HG03469 (cell line): ENCODE measurements at regions not wholly inside any gene's neighbourhood (a gene's known extent, or its start where the extent isn't known, plus 50 kb on each side); places are given as distances from the start of the nearest gene placed in this dataset.

Source experiments
- ATAC-seq: cut with Tn5 transposase; IDR thresholded peaks from one replicate; pipeline ENCODE4 v1.9.1; 2021; ENCODE audit warnings: mild to moderate bottlenecking, moderate library complexity, moderate number of reproducible peaks; ENCODE audit not compliant: unreplicated experiment

DNA sequence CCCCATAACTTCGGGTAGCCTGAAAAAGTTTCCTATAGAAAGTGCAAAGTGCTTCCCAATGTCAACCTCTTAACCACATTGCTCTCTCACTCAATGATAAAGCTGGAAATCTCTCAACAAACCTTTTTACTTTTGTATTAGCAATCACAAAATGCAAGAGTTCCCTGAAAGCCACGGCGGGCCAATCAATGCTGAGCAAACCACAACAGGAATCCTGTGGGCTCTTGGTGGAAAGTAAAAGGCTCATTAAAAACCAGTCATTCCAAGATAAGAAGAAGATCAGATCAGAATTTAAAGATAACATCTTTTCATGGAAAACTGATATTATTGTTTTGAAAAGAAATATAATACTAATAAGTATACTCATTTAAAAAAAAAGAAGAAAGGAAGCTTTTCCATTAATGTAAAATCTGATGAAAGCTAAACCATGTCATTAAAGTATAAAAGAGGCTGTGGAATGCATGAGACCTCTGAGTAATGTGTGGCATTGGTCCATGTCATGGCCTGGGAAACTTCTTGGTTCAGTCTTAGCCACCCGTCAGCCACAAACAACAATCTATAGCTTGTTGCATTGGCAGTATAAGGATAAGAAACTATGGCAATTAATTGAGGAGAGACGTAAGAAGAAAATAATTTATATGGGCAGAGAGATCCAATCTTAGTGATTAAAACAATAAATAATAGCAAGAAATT lies 1066.1 kb upstream of the SORCS1 start:
- no peak for ATAC-seq

DNA sequence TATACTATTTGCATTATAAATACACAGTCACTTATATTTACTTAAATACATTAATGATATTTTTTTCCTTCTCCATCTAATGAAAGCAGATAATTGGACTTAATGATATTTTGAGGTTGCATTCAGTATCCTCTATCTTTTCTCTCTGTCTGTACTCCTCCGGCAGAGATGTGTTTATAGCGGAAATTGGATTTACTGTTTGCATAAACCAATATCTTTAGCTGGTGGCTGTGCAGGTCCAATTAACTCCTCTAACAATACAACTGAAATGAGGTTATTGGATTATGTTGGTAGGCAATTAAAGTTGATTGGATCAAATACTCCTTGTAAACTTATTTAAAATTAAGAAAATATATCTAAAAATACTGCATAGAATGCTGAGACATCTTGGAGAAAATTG lies 1044.2 kb upstream of the SORCS1 start:
- no peak for ATAC-seq

DNA sequence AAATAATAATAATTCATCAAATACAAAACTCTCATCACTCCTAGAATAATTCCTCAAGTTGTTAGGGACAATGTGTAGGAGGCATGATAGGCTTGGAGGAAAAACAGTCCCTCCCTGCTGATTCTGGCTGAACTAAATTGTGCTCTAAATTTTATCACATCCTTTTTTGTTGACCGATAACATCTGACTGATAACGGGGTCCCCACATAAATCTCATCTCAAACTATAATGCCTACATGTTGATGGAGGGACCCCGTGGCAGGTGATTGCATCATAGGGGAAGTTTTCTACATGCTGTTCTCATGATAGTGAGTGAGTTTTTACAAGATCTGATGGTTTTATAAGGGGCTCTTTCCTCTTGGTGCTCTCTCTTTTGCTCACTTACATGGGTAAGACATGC lies 1043.5 kb upstream of the SORCS1 start:
- ATAC-seq, result no peak

DNA sequence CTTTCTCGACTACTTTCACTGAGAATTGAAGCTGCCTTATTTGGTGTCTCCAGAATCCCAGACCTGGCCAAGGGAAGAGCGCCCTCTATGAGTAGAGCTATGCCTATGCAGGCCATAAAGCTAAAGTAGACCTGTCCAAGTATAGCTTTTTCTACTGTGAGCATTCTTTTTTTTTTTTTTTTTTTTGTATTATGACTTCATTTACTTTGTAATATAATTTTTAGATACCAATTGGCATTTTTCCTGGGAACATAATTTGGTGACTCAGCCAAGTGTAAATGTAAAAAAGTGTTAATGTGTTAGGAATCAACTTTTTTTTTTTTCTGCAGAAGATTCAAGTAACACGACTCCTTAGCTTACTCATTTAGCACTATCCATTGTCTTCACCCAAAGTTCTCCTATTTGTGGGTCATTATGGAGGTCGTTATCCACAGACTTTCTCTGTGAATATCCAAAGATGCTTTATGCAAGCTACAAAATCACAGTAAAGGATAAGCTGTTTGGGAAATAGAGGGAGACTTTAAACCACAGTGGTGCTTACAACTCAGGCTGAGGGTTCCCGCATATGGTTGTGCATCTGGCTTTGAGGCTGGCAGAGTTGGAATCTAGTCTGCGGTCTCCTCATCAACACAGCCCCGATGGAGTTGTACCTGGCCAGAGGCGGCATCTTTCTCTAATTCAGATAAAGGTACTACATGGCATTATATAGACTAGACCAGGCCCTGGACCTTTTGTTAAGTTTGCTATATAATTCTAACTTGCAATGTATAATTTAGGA lies 1040.2 kb upstream of the SORCS1 start:
- ATAC-seq, result no peak

DNA sequence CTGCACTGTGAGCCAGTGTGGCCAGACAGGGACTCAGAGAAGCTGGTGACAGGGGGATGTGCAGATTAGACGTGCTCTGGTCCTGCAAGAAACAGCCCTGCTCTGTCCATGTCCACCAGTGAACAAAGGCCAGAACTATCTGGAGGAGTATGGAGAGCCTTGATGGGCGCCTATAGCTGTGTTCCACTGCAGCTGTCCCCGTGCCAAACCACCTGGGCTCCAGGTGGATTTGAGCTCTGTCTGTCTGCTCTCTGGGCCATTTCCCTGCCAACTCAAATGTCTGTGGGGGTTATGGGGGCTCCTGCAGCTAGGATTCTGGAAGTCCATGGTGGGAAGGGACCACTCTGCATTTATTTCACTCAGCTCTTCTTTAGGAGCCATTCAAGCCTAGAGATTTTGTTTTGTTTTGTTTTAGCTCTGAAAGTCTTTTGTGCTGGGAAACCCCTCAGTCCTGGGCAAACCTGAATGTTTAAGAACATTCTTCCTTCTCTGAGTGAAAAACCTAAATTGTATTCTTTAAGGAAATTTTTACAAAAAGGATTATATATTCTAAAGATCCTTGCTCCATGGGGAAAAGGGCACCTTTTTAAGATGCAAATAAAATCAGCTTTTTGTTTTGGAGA lies 1039.5 kb upstream of the SORCS1 start:
- no peak for ATAC-seq

DNA sequence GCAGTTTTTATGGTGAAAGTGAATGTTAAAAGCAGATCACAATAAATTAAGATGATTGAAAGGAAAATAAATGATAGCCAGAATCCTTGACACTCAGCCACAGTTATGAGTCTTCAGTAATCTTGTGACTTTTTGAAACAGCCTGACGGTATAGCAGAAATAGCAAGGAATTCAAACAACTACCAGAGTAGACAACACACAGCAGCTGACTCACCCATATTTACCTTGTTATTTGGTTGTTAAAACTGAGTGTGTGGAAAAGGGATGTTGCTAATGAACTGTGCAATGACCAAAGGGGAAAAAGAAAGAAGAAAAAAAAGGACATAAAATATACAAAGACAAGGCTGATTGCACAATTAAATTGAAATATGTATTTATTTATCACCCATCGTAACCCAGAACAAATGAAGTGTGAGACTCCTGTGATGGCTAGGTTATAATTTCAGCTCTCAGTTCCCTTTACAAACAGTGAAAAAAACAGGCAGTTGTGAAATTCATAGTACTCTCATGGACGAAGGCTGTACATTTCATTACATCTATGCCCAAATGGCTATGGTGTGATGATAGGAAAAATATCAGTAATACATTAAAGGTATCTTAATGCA lies 1023.0 kb upstream of the SORCS1 start:
- ATAC-seq, result no peak

DNA sequence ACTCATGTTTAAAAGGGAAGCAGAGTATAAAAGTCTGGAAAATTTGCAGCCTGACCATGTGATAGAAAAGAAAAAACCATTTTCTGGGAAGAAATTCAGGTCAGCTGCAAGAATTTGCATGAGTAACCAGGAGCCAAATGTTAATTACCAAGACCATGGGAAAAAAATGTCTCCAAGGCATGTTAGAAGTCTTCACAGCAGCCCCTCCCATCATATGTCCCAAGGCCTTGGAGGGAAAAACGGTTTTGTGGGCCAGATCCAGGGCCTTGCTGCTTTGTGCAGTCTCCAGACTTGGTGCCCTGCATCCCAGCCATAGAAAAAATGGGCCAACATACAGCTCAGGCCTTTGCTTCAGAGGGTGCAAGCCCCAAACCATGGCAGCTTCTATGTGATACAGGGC lies 1019.6 kb upstream of the SORCS1 start:
- ATAC-seq, result no peak

DNA sequence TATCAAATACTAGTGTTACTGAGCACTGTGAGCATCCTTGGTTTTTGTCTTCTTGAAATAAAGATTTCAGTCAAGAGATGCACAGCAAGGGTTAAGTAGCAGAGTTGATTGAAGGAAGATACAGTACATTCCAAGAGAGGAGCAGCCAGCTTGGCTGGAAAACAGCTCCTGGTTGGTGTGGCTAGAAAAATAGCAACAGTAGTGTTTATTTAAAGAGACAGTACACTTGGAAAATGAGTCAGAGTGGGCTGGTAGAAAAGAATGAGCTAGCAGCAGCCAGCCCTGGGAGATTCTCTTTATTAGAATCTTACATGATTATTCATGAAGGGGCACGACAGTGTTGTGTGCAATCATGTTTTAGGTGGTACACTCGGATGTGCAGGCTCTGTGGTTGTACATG lies 1016.4 kb upstream of the SORCS1 start:
- ATAC-seq, result no peak

DNA sequence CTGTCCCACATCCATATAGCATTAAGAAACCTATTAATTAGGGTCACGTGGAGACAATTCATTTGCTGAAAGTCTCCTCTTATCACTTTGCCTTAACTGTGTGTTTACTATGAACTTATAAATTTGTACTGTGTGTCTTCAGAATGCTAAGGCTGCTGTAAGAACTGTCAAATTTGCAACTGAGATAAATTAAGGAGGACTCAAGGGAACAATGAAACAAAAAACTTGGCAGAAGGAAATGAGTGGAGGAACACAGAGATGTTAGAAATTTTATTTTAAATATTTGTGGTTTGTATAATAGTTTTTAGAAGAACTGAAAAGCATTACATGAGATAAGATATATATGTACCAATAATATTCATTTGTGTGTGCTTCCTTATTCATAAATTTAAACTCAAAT lies 1005.3 kb upstream of the SORCS1 start:
- ATAC-seq, result no peak

DNA sequence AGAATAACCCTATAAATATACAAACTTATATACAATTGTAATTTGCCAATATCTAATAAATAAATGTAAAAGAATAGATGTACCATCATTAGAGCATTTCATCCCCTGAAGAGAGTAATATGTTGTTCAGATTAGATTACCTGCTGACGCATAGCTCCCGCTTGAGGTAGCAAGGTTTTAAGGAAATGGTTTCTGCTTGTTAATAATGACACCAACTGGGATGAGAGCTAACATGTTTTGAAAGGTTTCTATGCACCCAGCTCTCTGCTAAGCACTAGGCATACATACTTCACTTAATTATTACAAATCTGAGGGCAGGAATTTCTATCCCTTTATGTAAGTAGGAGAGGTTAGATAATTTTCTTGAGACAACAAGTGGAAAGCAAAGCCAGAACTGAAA lies 1003.3 kb upstream of the SORCS1 start:
- no peak for ATAC-seq

DNA sequence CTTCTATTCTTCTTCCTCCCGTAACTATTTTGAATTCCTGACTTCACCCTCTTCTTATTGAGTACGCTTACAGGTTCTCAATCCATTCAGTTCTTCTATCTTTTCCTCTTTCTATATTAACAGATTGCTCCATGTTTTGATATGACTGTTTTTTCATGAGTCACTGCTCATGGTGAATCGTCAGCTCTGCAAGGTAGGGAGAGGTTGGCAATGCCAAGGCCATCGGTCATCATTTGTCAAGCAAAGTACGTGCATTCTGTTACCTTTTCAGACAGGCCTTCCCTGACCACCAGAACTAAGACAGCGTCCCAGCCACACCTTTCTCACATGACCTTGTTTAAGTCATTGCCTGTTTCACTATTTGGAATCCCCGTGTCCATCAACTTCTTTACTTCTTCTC lies 1001.9 kb upstream of the SORCS1 start:
- no peak for ATAC-seq

DNA sequence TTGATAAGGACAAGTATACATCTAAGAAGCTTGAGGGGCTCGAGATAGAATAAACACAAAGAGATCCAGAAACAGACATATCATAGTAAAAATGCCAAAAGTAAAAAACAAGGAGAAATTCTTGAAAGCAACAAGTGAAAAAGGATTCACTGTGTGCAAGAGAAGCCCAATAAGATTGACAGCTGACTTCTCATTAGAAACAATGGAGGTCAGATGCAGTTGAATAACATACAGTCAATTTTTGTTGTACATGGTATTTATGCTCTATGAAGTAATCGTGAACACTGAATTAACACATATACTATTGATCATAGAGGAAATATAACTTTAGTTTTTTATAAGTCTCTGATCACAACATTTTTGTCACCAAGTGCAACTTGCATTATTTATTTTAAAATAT lies 982.8 kb upstream of the SORCS1 start:
- ATAC-seq, result no peak

DNA sequence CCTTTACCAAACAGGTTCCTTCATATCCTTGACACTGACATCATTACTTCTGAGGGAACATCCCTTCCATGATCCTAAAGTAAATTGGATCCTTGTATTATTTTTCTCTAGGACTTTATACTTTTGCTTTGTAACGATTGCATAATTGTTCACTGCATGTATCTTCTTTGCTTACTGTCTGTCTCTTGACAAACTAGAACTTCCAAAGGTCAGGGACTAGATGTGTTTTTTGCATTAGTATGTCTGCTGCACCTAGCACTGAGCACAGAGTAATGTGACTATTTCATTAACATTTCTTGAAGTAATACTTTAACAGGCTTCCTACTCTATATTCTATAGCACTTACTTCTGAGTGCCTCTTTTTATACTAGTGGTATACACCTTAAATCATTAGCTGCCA lies 976.6 kb upstream of the SORCS1 start:
- no peak for ATAC-seq

DNA sequence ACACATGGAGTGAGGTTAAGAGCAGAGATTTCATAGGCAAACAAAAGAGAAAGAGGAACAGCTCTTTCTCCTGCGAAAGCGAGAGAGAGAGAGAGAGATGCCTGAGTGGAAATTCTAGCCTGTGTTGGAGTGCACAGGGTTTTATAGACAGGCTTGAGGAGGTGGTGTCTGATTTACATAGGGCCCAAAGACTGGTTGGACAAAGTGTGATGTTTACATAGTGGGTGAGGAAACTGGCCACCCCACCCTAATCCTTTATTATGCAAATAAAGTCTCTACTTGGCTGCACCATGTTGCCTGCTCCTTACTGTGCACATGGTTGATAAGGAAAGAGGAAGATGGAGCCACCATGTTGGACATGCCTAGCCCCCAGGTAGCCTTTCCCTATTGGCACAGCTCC lies 967.8 kb upstream of the SORCS1 start:
- no peak for ATAC-seq

DNA sequence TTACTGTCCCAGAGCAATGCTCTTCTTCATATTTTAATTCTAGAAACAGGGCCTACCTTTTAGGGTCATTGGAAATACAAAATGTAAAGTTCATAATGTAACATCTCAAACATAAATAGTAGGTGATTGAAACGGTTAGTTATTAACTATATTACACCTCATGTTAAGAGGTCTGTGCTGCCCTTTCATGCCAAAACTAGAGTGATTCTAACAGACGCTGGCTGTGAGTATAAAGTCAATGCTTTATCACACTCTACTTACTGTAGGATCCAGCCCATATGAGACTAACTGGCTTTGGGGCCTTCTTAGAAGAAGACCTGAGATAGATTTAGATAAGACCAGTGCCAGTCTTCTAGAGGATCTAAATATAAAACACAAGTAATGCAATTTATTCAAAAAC lies 966.1 kb upstream of the SORCS1 start:
- no peak for ATAC-seq

DNA sequence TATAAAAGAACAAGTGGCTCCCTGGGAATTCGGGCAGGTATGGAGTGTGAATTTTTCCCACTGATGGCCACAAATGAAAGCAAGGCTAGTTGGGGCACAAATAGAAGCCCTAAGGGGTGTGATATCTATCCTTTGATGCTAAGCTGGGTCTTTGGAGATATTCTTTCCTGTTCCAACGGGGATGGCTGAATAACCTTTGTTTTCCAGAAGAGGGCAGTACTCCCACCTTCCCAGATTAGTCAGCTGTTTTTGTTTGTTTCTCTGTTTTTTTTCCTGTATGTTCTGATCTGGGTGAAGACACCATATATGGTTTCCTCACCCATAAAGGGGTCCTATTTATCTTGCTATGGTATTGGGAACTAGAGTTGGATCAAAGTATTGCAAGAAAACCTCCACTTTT lies 947.7 kb upstream of the SORCS1 start:
- ATAC-seq, result no peak

DNA sequence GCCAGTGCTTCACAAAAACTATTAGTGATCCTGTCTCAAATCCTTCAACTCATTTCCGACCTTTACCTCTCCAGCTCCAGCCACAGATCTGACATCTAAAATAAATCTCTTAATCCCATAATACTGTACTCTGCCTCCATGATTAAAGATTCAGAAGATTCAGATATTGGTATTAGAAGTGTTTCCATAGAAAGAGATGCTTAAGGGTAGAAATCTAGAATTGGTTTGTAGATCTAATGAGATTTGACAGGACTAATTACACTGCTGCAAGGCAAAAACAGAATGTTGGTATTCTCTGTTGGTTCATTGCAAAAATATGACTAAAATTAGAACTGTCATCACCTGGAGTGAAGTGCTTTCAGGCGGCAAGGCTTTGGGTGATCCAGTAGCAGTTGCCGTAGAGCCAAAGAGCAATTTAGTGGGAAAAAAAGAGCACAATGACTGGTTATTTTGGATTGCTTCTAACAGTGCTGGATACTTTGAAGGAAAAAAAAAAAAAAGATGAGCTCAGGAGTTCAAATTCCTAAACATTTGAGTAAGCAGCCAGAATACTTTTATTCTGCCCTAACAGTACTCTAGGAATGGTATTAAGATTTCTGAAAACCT lies 940.1 kb upstream of the SORCS1 start:
- ATAC-seq, result no peak

DNA sequence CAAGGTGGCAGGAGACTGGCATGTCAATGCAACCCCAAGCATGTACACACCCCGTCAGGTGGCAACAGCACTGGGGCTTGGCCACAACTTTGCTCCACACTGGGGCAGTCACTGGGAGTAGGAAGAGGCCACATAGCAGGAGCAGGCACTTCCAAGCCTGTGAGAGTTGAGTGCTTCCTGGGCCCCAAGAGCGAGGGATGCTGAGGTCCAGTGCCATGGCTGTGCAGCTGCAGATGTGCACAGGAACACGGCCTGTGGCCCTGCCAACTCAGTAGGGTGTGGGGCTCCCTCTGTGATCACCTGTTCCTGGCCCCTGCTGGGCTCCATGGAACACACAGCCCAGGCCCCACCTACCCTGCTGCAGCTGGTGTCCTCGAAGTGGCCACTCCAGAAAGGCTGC lies 932.8 kb upstream of the SORCS1 start:
- no peak for ATAC-seq

DNA sequence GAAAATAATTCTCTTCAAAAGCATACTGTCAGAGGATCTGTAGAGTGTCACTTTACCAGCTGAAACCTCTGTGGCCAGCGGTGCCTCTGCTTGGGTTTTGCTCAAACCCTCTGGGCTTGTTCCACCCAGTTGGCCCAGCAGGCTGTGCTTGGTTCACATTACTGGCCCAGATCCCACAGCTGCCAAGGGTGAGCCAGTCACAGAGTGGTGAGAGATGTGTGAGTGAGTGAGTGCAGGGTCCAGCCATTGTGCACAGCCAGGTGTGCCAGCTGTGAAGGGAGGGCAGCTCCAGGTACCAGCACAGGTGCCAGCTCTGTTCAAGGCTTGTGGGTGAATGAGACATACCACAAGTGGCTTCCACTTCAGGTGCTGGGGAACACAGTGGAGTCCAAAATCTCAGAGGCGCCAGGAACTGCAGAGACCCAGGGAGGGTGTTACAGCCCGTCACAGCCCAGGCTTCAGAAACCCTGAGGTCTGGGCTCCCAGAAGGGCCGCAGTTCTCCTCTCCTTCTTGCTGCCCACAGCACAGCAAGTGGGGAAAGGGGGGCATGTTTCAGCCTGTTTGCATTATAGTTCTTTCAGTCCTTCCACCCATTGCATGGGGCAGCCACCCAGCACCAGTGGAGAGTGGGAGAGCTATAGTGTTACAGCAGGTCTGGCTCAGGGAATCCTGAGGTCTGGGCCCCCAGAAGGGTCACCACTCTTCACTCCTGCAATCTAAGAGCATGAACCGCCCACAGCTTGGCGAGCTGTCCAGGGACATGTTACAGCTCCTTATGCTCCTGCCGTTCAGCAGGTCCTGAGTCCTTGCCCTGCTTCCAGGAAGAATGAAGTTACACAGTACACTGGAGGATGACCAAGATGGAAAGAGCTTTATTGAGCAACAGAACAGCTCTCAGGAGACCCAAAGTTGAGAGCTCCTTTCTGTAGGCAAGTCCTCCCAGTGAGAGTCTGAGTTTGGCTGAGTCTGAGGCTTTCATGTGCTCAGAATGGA lies 931.7 kb upstream of the SORCS1 start:
- ATAC-seq, result no peak
